NCI-H524 (cell line): ENCODE measurements at regions not wholly inside any gene's neighbourhood (a gene's known extent, or its start where the extent isn't known, plus 50 kb on each side); places are given as distances from the start of the nearest gene placed in this dataset.
A peak's percentile ranks its signal among the peaks of the same experiment; 100 is the strongest.

Experiments used
- DNase-seq, 2 experiments: peaks; one replicate each; lab custom pipeline; 2025; lab: John Stamatoyannopoulos, UW

DNA sequence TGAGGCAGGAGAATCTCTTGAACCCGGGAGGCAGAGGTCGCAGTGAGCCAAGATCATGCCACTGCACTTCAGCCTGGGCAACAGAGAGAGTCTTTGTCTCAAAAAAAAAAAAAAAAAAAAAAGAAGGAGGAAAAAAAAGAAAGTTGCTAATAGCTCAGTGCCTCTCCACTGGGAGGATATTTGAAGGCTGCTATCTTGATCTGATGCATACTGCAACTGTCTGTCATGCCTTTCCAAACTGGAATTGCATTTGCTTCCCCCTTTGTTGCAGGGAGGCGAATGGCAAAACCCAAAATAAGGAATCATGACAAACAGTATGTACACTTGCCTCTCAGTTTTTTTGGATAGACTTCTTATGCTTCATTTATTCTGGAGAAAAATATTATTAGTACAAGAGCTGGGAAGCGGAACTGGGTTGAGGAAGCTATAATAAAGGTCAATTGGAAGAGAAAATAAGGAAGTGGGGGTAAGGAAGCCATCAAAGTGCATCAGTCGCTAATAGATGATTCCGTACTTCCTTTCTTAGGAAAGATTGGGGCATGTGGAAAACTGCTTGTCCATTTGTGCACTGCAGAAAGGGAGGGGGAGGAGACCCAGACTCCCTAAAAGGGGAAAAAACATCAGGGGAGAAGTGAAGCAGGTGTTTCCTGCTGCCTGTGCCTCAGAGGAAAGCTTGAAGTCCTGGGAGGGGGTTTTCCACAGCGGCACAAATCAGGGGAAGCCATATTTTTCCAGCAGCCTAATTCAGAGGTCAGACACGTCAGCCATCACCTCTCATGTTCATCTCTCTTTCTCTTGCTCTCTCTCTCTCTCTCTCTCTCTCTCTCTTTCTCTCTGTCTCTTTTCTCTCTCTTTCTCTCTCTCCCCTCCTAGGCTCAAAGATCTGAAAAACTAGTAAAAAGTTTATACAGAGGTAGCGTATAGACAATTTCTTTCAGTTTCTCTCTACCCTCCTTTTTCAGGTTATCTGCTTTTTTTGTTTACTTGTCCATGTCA, 301.4 kb upstream of the TNP1 start:
- DNase-seq: no peak

DNA sequence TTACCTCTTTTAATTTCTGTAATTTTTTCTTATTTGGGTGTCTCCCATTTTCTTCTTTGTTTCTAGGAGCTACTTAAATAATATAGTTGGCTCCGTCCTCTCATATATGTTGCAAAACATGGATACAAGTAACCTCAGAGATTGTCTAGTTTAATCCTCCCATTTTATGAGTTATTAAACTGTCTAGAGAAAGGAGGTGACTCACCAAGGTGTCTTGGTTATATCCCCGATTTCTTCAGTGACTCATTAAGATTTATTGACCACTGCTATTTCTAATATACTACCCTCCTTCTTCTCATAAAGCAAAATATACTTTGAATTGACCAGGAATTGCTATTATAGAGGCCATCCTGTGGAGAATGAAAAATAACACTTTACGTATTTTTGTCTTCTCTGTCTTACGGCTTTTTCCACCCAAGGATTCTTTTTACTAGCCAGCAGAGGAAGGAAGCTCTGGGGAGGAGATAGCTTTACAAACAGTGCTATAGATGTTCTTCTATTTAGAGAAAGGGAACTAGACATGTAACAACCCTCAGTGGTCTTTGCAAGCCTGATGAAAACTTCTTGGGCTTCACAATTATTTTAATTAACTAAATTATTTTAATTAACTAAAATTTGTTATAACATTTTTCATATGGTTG, 300.4 kb upstream of the TNP1 start:
- no peak for DNase-seq

DNA sequence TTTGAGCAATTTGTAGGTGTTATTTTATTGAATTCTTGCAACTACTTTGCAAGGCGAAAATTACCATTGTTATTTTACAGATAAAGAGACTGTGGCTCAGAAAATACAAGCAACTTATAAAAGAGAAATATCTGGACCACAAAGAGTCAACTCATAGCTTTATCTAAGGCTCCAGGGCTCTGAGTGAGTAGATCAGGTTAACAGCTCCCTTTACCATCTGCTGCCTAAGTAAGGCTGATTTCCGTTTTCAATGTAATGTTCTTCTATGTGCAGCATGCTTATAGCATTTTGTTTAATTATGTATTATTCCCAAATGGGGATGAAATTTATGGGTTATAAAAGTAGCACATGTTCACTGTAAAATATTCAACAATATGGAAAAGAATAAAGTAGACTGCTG, 299.1 kb upstream of the TNP1 start:
- DNase-seq: peak in 1 of 2 experiments; percentile 8

DNA sequence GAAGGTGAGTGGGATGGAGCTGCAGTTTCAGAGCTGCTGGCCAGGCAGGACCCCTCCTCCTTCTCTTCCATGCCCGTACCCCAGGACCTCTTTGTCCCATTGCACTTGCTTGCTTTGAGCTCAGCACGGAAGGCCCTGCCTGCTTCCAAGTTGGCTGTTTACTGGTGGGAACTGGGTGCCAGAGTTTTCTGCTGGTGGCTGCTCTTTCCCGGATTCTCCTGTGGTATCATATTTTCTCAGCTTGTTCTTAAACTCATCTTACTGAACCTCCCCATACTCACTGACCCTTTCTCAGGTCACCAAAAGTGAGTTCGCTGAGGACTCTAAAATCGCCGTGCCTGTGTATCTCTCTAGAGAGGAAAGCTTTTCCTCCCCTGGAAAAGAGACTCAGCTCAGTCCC, 297.7 kb upstream of the TNP1 start:
- DNase-seq: no peak

DNA sequence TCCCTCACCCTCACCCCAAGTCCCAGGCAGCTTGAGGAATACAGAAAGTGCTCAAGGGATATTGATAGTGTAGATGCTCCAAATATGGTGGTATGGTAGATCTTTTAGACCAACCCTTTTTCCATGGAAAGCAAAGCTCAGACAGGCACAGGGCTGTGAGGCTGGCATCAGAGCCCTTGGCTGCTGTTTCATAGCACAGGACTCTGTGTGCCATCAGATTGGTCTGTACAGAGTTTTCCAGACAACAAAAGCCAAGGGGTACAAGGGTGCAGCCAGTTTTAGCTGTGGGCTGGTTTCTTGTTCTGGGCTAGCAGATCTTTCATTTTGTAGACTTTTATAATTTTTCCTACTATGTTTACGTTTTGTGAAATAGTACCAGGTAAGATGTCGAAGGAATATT, 296.9 kb upstream of the TNP1 start:
- DNase-seq: no peak

DNA sequence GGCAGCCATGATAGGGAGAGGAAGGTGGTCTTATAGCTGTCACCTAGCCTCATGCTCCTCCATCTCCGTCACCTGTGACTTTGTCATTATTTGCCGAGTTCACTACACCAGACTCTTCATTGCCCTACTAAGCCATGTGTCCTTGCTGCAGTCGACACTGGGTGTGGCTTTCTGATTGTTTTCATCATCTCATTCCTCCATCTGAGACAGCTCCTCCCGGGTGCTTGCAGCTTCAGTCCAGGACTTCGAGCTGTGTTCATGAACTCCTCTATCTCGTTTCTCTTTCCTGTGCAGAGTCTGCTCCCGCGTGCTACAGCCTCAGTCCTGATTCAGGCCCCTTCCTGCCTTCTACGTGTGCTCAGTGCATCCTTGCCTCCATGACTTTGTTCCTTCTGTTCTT, 295.1 kb upstream of the TNP1 start:
- DNase-seq: no peak

DNA sequence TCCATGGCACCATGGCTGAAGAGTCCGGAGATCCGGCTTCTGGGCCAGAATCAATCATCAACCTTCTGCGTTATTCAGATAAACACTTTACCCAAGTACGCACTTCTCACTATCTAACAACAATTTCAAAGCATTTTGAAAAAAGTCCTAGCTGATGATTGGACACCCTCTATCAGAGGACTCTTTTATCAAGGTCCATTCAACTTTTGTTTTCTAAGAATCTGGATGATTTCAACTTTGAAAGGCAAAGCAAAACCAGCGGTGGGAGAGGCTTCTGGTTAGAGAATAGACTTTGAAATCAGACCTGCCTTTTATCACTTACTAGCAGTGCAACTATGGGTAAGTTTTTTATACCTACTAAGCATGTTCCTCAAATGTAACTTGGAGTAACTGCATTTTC, 293.6 kb upstream of the TNP1 start:
- no peak for DNase-seq

DNA sequence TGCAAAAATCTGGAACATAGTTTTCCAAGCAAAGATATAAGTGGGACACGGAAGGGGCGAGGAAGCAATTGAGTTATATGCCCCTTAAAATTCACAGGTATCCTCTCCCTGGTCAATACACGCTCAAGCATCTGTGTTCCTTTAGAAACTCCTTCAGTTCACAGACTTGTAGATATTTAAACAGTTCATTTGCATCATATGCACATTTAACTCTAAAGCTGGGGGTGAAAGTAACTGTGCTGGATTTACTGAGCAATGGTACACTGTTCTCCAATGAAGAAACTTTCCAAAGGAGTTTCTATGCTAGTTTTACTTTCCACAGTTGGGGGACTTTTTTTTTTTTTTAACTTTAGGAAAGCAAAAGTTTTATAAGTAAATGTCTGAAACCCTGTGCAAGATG, 293.0 kb upstream of the TNP1 start:
- DNase-seq: no peak

DNA sequence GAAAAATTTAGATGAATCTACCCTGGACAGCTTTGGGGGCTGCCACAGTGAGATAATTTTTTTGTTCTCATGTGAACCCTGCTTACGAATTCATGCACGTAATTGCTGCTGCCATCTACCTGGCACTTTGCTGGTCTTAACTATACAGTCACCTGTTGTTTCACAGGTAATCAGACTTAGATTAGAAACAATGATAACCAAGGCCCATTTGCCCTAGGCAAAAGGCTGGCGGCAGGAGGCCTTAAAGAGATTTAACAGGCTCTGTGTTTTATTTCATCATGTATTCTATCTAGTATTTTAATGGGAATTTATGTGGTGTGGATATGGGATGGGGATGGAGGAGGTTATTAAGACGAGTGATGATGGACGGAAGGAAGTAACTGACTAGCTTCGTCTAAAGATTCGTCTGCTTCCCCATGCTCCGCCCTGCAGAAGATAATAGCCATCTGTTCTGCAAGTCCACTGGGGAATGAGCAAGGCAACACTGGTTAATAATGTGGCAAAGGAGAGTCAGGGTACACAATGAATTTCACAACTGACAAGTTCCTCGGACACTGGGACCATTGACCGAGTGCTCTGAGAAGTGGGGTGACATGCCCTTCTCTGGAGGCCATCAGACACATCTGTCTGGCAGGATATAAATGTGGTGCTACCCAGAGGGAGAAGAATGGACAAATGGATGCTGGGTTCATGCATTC, 291.8 kb upstream of the TNP1 start:
- DNase-seq: peak in 1 of 2 experiments; percentile 25

DNA sequence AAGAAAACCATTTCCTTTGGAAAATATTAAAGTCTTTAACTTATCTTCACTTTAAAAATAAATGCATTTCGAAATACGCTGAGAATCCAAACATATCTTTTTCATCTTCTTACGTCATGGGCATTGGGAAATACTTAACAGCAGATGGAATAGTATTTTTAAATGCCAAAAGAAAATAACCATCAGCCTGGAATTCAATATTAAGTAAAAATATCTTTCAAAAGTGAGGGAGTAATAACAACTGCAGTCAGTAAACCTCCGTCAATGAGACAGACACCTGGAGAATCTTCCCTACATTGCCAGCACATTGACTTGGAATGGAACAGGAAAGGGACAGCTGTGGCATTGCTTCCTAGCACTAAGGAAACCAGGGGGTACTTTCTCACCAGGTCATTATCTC, 290.4 kb upstream of the TNP1 start:
- DNase-seq: no peak

DNA sequence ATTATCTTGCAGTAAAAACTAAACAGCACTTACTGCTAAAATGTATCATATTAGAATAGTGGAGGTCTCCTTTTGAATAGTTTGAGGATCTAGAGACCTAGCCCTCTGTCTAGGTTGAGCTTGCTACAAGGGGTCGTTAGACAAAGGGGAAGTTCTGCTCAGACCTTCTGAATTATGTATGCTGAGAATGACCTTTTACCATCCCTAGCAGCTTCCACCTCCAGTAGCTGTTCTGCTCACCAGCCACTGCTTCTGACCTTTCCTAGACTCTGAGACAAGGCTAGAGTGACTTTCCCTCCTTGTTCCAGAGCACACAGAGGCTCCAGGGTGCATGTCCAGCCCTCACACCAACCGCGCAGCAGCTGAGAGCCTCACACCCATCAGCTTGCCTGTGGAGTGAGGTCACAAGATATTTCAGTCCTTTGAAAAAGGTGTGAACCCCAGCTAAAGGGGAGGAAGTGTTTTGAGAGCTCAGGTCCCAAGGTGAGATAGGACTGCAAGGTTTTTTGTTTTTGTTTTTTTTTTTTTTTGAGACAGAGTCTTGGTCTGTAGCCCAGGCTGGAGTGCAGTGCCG, 289.3 kb upstream of the TNP1 start:
- no peak for DNase-seq

DNA sequence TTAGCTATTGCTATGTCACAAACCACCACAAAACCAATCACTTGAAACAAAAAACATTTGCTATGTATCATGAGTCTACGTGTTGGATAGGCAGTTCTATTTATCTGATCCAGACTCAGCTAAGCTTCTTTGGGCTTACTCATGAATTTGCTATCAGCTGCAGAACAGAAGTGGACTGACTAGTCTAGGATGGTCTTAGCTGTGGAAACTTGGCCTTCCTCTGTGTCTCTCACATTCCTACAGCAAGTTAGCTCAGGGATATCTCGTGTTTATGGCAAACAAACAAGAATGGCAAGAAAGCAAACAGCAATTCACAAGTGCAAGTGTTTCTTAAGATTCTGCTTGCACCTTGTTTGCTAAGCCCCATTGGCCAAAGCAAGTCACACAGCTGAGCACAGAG, 288.0 kb upstream of the TNP1 start:
- no peak for DNase-seq

DNA sequence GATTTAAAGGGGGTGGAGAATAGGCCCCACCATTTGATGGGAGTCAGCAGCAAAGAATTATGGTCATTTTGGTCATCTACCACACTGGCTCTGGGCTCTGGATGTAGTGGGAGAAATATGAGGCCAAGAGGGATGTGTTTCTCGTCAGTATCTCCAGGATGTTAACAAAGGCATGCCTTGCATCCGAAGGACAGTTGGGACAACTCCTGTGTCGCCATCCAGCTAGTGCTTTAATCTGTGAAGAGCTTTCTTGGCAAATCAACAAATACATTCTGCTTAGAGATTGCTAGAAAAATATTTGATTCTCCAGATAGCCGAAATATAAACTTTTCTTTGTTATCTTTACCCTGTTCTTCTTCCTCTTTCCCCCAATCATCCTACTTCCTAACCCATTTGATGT, 287.1 kb upstream of the TNP1 start:
- DNase-seq: no peak

DNA sequence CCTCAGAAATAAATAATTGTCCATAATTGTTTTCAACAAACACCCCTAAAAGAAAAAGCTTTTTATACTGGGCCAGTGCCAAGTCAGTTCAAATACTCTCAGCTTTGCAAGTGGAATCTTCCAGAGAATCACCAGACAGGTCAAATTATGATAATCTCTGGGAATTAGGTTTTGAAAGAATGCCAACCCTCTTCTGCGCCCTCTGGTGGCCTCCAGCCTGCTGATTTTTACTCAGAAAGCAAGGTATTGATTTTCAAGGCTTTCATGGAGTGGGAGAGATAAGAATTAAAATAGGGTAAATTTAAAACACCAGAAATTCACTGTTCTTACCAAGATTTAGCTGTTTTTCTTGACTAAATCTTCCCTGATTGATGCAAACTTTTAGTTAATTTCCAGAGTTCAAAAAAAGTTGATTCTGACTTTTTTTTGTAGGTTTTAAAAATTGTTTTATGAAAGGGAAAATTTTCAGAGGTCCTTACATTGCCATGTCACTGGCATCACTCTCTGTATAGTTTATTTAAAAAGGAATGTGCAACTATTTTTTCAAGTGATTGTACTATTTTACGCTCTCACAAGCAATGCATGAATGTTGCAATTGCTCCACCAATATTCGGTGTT, 282.9 kb upstream of the TNP1 start:
- DNase-seq: peak; percentile 5 to 63

DNA sequence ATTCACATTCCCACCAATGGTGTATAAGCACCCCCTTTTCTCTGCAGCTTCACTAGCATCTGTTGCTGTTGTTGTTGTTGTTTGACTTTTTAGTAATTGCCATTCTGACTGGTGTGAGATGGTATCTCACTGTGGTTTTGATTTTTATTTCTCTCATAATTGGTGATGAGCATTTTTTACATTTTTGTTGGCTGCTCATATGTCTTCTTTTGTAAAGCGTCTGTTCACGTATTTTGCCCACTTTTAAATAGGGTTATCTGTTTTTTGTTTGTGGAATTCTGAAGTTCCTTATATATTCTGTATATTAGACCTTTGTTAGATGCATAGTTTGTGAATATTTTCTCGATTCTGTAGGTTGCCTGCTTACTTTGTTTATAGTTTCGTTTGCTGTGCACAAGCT, 278.4 kb upstream of the TNP1 start:
- DNase-seq: no peak

DNA sequence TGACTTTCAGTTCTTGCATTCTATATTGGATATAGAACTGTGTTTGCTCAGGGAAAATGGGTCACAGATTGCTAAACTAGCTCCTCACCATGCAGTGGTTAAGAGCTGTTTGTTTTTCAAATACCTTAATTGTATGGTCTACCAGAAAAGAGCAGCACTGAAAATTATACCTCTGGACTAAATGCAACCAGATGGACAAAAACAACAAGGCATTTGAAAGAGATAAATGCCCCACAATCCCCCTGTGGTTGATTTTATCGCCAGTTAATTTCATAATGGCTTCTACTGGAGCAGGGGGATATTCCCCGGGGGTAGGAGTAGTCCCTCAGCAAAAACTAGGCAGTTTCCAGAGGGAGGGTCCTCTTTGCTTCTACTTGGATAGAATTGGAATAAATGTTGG, 267.9 kb upstream of the TNP1 start:
- DNase-seq: no peak

DNA sequence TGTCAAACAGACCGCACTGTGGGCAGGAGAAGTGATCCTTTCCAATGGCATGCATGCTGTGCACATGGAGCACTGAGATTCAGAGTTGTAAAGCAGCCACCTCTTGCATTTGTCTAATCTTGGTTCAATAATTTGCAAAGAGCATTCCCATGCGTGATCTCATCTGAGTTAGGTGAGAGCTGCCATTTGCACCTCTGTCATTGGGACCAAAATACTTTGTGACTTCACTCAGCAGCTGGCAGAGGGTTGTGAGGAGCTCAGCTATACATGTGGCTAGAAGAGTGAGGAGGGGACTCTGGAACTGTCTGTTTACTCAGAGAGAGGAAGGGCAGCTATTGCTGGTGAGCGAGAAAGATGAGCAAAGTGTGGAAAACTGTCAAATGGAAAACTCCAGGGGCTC, 265.1 kb upstream of the TNP1 start:
- no peak for DNase-seq

DNA sequence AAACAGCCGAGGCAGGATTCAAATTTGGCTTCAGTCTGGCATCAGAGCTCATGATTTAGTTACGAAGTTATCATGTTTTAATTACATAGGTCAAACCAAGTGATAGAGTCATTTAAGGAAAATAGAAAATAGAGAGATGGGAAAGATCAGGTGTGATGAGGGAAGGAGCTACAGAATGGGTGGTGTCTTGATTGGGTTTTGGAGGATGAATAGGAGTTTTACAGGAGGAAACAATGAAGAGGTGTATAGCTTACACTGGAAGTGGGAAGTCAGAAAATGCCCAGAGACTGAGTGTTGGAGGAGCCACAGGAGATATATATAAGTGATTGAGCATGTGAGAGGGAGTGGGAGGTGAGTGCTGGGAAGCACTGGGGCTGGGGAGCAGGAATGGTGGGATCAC, 264.2 kb upstream of the TNP1 start:
- DNase-seq: no peak

DNA sequence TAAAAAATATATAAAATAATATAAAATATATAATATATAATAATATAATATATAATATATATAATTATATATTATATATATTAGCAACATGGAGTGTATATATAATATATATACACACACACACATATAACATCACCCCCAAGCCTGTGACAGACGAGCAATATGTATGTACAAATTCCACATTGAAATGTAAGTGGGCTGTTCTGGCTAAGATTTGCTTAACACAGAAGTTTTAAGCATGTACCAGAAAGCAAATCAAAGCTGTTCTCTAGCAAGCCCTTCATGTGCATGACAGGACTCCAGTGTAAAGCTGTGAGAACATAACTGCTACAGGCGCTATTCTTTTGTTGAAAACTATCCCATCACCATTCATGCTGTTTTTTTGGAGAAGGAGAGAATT, 261.7 kb upstream of the TNP1 start:
- no peak for DNase-seq

DNA sequence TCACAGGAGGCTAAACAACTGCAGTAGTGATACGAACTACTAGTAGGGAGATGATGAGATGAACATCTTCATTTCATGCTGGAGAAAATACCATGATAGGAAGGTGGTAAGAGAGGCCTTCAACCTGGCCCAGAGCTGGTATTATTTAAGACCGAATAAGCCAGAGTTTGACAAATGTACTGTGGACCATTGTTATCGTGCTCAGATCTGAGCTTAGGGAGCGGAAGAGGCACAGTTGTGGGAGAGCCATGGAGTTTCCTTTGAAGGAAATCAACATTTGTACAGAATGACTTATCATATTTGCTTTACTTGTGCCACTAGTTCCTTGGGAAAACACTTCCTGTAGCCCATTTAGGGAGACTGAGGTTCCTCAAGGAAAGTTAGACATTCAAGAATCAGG, 260.6 kb upstream of the TNP1 start:
- DNase-seq: no peak

DNA sequence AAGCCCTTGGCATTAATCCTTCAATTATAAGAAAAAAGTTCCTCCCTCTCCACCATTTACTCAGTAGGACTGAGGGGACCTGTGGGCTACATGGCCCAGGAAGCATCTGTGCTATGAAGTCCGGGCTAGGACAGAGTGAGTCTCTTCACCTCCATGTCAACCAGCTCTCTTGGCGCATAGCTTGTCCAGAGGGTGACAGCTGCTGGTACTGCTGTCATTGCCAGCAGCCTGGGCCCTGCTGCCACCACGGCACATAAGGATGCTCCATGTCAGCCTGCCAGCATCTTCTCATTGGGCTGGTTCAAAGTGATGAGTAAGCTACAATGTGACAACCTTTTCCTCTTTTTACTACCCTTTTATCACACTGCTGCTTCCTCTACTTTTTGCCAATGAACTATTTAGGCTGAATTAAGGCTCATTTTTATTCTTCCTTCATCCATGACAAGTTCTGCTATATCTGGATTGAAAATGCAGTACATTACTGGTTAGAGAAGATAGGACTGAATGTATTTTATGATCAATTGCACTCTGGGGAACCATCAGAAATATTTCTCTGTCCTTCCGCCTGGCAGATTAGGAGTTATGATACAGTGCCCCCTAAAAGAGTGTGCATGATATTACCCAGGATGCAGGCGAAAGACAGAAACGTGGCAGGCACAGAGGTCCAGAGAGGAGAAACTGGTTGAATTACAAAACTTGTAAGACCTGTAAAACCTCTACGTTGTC, 258.9 kb upstream of the TNP1 start:
- DNase-seq: peak in 1 of 2 experiments; percentile 5
